DMS114 treated with DMSO at 0.1 percent for 48 hours (cell line): ENCODE measurements at regions not wholly inside any gene's neighbourhood (a gene's known extent, or its start where the extent isn't known, plus 50 kb on each side); places are given as distances from the start of the nearest gene placed in this dataset.
"Not testable (repeated sequence)": the region's sequence is repeated elsewhere in the genome, so short reads cannot be mapped to it uniquely, and the experiment has no call there.

Experiments
- DNase-seq: peaks from one replicate; lab custom pipeline; 2025; ENCODE audit not compliant: unreplicated experiment; lab: John Stamatoyannopoulos, UW

GRCh38 chr4:45280121-45280520, 553.8 kb upstream of the GNPDA2 start:
- DNase-seq: no peak

DNA sequence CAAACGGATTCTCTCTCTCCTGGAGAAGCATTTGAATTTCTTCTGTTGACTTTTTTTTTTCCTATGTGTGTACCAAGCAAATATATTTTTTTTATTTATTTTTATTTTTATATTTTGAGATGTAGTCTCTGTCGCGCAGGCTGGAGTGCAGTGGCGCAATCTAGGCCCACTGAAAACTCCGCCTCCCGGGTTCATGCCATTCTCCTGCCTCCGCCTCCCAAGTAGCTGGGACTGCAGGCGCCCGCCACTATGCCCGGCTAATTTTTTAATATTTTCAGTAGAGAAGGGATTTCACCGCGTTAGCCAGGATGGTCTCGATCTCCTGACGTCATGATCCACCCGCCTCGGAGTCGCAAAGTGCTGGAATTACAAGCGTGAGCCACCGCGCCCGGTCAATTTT, 549.5 kb upstream of the GNPDA2 start:
- DNase-seq: no peak

GRCh38 chr4:45248106-45248505, 521.8 kb upstream of the GNPDA2 start:
- DNase-seq: not testable (repeated sequence)

- no peak for DNase-seq
Observed at GRCh38 chr4:45241976-45242375, 515.6 kb upstream of the GNPDA2 start.

GRCh38 chr4:45229206-45229605, 502.9 kb upstream of the GNPDA2 start:
- no peak for DNase-seq

DNA sequence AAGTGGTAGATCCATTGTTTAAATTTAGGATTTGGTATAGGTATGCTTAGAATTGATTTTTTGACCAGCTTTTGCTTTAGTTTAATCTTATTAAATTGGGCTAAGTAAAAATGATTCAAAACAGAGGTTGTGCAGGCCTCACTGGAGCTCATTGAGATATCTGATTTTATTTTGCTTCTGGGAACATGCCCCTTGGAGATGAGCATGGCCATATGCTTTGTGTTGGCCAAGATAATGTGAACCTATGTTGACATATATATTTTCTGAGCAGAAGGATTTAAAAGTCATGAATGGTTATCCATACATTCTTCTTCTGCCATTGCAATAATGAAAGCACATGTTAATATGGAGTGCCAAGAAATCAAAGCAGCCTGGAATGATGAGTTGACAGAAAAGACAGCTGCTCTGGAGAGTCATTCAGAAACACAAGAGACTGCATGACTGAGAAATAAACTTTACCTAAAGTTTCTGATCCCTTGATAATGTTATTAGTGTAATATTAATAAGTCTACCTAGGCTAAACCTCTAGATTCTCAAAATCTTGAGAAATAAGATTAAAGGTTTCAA, 489.7 kb upstream of the GNPDA2 start:
- DNase-seq: no peak

GRCh38 chr4:45208476-45208875, 482.1 kb upstream of the GNPDA2 start:
- DNase-seq: not testable (repeated sequence)

GRCh38 chr4:45207864-45208331, 481.5 kb upstream of the GNPDA2 start:
- DNase-seq: not testable (repeated sequence)

DNA sequence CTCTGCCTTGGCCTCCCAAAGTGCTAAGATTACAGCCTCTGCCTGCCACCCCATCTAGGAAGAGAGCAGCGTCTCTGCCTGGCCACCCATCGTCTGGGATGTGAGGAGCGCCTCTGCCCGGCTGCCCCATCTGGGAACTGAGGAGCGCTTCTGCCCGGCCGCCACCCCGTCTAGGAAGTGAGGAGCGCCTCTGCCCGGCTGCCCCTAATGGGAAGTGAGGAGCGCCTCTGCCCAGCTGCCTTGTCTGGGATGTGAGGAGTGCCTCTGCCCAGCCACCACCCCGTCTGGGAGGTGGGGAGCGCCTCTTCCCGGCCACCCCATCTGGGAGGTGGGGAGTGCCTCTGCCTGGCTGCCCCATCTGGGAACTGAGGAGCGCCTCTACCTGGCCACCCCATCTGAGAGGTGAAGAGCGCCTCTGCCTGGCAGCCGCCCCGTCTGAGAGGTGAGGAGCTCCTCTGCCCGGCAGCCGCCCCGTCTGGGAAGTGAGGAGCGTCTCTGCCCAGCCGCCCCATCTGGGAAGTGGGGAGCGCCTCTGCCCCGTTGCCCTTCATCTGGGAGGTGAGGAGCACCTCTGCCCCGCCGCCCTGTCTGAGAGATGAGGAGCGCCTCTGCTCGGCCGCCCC, 481.0 kb upstream of the GNPDA2 start:
- DNase-seq: not testable (repeated sequence)

DNA sequence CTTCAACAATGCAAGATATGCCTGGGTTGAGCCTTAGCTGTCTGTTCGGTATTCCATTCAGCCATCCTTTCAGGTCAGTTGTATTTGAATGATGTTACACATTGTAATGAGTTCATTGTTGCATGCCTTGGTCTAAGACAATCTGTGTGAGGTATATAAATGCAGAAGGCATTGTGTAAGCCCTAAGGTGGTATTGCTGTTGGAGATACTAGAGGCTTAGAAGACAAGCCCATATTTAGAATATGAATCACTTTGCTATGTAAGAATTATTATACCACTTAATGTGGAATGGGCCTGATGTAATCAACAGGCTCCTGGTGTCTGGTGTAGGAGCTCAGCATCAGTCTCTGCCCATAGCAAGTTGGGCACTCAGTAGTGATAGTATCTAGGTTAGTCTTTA, 473.4 kb upstream of the GNPDA2 start:
- no peak for DNase-seq

DNA sequence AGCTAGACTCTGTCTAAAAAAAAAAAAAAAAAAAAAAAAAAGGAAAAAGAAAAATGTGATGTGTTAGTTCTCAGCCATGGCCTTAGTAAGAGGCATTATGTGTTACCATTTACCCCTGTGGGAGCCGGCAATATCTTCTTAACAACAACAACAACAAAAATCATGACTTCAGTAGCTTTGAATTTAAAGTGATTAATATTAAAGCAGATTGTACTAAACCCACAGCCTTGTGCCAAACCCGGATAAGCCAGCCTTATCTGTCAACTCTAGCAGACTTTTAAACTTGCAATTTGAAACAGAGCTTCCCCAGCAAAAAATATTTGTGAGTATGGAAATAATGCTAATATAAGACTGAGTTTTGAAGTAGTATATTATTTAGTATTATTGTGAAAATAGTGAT, 462.1 kb upstream of the GNPDA2 start:
- DNase-seq: no peak

DNA sequence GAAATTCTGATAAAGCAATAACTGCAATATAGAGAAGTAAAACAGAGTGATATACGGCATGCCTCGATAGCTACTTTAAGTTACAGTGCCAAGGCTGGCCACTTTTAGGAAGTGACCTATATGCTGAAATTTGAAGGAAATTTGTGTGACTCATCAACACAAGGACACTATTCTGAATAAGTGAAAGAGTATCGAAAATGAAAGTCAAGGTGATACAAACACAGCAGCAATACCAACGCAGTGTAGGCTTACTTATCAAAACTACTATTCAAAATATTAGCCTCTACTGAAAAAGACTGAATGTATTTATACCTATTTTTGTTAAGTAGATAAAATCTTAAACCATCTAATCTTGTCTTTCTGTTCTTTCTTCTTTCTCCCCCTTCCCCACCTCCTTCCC, 459.9 kb upstream of the GNPDA2 start:
- no peak for DNase-seq

DNA sequence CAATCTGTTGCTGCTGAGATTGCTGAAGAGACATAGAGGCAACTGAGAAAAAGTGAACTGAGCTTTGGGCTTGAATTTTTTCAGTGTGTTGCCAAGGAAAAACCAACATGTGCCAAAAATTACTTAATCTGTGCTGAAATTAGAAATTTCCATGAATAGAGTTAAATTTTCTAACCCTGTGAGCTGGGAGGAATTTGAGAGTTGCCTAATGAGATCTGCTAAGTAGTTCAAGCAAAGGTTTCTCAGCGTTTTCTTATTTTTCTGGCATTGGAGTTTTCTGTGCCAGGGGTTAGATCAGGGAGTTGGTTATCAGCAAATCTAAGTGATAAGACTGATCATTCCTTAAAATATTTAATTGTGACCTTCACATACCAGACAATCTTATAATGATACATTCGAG, 457.5 kb upstream of the GNPDA2 start:
- no peak for DNase-seq

DNA sequence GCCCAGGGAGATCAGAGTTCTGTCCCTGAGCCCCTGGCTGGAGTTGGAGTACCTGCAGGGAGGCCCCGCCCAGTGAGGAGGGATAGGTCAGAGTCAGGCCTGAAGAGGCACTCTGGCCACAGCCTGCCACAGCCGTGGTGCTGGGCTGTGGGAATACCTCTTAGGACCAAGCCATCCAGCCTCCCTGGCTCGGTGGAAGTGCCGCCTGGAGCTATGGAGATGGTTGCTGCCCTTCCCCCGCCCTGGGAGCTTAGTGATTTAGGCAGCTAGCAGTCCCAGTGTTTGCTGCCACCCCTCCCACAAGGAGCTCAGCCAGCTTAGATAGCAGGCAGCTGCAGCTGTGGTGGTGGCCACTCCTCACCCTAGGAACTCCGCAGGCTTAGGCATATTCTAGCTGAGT, 446.3 kb upstream of the GNPDA2 start:
- no peak for DNase-seq

DNA sequence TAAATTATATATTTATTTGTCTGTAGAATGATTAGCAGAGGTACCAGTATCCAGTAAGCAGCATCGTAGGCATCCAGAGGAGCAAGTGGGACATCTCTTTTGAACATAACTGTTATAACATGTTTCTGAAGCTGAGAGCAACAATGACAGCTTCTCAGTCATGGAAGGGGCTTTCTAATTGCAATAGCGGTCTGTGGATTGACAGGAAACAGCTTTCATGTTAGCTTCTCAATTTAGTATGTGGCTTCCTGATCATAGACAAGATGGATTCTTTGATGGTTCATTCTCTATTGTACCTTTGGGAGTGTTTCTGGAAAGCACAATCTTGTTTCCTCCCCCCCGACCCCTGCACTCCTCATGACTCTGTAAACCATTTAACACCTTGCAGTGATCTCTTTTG, 434.6 kb upstream of the GNPDA2 start:
- DNase-seq: no peak

- no peak for DNase-seq
Observed at GRCh38 chr4:45155081-45155777, 428.9 kb upstream of the GNPDA2 start.

DNA sequence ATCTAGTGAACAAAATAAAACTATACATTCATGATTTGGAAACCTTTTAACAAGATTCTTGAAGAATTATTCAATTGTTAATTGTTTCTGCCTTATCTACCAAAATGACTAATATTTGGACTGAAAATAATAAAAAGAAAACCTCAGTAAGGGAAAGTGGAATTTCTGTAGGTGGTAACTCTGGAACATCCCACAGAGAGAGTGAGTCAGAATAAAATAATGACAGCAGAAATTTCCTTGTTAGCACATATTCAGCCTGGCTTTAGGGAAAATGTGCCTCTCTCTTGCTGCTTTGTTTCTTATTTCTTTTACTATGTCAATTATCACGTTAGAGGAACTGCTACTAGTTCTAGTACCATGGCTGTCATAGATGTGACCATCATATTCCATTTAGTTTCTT, 421.5 kb upstream of the GNPDA2 start:
- DNase-seq: no peak

DNA sequence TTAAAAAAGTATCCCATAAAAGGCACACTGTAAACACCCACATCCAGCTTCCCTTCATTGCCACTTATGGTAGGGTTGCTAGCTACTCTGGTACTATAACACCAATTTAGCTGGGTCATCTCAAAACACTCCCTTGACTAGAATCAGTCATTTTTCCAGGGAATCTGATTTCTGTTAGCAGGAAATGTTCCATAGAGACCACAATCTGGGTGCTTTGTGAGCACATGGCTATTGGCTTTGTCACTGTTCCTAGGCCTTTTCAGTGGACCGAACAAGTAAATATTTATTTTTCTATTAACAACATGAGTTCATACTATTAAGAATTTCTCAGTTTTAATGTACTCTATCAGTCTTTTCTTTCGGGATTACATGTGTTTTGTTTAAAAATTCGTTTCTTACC, 404.7 kb upstream of the GNPDA2 start:
- DNase-seq: no peak

GRCh38 chr4:45122406-45122805, 396.1 kb upstream of the GNPDA2 start:
- no peak for DNase-seq

- no peak for DNase-seq
Observed at GRCh38 chr4:45121426-45121975, 395.1 kb upstream of the GNPDA2 start.

DNA sequence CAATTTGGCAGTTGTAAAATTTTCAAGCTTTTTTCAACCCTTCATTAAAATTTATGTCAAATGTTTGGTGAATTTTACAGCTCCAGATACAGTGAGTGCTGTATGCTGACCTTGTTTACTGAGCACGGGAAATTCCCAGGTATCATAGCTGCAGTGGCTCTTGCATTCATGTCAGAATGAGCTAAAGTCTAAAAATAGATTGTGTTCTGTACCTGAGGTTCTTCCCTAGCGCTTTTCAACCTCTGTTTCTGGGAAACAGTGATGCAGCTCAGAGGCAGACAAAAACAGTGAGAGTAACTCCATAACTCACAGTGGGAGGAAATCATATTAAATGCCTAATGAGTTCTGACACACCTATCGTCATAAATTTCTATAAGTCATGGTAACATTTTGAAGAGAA, 393.8 kb upstream of the GNPDA2 start:
- DNase-seq: no peak

GRCh38 chr4:45119376-45119775, 393.0 kb upstream of the GNPDA2 start:
- DNase-seq: no peak
